ENCODE measurements at regions not wholly inside any gene's neighbourhood (a gene's known extent, or its start where the extent isn't known, plus 50 kb on each side); places are given as distances from the start of the nearest gene placed in this dataset.

DNA sequence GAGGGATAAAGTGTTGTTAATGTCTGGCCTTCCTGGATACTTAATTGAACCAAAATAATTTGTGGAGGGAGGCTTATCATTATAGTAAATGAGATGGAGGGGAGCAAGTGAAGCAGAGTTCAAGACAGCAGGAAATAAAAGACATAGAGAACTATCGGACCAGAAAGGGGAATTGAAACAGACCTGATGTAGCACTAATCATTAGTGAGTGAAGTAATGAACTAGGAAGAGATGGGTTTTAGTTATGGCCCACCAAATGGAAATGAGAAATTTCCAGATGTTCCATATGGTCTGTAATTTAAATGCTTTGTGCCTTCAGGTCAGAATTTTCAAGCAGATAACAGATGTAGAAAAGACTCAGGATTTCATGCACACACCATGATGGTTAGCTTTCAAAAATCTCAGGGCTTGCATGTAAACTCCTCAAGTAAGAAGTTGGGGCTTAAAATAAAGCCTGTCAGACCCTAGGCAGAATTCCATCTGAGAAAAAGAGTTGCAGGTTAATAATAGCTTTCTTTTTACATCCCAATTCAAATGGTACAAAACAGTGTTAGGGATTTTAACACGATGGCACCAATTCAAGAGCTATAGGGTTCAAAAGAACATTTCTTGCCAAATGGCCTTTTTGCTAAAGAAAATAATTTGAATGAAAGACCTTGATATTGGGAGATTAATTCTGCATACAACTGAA lies 355.8 kb downstream of the FSCB start:
- no peak for TF ChIP-seq ZNF274 (IDR thresholded peaks at IDR 0.05; ENCODE audit: low read length)
- no peak for TF ChIP-seq ZNF274 (tag by site-specific recombination; IDR thresholded peaks at IDR 0.05; ENCODE audit: borderline replicate concordance)
- TF ChIP-seq YY1 (tag by site-specific recombination; IDR thresholded peaks at IDR 0.05) = no peak
- TF ChIP-seq ZNF558 (tag by site-specific recombination; IDR thresholded peaks at IDR 0.05) = no peak
- TF ChIP-seq, protein P1, sequence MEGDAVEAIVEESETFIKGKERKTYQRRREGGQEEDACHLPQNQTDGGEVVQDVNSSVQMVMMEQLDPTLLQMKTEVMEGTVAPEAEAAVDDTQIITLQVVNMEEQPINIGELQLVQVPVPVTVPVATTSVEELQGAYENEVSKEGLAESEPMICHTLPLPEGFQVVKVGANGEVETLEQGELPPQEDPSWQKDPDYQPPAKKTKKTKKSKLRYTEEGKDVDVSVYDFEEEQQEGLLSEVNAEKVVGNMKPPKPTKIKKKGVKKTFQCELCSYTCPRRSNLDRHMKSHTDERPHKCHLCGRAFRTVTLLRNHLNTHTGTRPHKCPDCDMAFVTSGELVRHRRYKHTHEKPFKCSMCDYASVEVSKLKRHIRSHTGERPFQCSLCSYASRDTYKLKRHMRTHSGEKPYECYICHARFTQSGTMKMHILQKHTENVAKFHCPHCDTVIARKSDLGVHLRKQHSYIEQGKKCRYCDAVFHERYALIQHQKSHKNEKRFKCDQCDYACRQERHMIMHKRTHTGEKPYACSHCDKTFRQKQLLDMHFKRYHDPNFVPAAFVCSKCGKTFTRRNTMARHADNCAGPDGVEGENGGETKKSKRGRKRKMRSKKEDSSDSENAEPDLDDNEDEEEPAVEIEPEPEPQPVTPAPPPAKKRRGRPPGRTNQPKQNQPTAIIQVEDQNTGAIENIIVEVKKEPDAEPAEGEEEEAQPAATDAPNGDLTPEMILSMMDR (tag by site-specific recombination; IDR thresholded peaks at IDR 0.05) = no peak
- TF ChIP-seq, protein P2, sequence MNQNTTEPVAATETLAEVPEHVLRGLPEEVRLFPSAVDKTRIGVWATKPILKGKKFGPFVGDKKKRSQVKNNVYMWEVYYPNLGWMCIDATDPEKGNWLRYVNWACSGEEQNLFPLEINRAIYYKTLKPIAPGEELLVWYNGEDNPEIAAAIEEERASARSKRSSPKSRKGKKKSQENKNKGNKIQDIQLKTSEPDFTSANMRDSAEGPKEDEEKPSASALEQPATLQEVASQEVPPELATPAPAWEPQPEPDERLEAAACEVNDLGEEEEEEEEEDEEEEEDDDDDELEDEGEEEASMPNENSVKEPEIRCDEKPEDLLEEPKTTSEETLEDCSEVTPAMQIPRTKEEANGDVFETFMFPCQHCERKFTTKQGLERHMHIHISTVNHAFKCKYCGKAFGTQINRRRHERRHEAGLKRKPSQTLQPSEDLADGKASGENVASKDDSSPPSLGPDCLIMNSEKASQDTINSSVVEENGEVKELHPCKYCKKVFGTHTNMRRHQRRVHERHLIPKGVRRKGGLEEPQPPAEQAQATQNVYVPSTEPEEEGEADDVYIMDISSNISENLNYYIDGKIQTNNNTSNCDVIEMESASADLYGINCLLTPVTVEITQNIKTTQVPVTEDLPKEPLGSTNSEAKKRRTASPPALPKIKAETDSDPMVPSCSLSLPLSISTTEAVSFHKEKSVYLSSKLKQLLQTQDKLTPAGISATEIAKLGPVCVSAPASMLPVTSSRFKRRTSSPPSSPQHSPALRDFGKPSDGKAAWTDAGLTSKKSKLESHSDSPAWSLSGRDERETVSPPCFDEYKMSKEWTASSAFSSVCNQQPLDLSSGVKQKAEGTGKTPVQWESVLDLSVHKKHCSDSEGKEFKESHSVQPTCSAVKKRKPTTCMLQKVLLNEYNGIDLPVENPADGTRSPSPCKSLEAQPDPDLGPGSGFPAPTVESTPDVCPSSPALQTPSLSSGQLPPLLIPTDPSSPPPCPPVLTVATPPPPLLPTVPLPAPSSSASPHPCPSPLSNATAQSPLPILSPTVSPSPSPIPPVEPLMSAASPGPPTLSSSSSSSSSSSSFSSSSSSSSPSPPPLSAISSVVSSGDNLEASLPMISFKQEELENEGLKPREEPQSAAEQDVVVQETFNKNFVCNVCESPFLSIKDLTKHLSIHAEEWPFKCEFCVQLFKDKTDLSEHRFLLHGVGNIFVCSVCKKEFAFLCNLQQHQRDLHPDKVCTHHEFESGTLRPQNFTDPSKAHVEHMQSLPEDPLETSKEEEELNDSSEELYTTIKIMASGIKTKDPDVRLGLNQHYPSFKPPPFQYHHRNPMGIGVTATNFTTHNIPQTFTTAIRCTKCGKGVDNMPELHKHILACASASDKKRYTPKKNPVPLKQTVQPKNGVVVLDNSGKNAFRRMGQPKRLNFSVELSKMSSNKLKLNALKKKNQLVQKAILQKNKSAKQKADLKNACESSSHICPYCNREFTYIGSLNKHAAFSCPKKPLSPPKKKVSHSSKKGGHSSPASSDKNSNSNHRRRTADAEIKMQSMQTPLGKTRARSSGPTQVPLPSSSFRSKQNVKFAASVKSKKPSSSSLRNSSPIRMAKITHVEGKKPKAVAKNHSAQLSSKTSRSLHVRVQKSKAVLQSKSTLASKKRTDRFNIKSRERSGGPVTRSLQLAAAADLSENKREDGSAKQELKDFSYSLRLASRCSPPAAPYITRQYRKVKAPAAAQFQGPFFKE (tag by site-specific recombination; IDR thresholded peaks at IDR 0.05; ENCODE audit: borderline replicate concordance) = no peak
- TF ChIP-seq, protein P3, sequence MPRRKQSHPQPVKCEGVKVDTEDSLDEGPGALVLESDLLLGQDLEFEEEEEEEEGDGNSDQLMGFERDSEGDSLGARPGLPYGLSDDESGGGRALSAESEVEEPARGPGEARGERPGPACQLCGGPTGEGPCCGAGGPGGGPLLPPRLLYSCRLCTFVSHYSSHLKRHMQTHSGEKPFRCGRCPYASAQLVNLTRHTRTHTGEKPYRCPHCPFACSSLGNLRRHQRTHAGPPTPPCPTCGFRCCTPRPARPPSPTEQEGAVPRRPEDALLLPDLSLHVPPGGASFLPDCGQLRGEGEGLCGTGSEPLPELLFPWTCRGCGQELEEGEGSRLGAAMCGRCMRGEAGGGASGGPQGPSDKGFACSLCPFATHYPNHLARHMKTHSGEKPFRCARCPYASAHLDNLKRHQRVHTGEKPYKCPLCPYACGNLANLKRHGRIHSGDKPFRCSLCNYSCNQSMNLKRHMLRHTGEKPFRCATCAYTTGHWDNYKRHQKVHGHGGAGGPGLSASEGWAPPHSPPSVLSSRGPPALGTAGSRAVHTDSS (tag by site-specific recombination; IDR thresholded peaks at IDR 0.05) = no peak
- TF ChIP-seq ZBTB7A (tag by site-specific recombination; IDR thresholded peaks at IDR 0.05; ENCODE audit: low read depth) = no peak
- TF ChIP-seq ZNF10 (tag by site-specific recombination; IDR thresholded peaks at IDR 0.05) = no peak
- no peak for TF ChIP-seq ZNF138 (tag by site-specific recombination; IDR thresholded peaks at IDR 0.05; ENCODE audit: borderline replicate concordance)
- TF ChIP-seq WT1 (tag by site-specific recombination; IDR thresholded peaks at IDR 0.05) = no peak
- no peak for TF ChIP-seq MEIS1 (CRISPR knock-in tag; IDR thresholded peaks at IDR 0.05; ENCODE audit: borderline replicate concordance)
- no peak for TF ChIP-seq BCL11A (tag by site-specific recombination; IDR thresholded peaks at IDR 0.05; ENCODE audit: low read depth)
- no peak for TF ChIP-seq ZBTB1 (tag by site-specific recombination; IDR thresholded peaks at IDR 0.05)

All from HEK293 (cell line).